DMS114 treated with DMSO at 0.1 percent for 48 hours (cell line): ENCODE measurements at regions not wholly inside any gene's neighbourhood (a gene's known extent, or its start where the extent isn't known, plus 50 kb on each side); places are given as distances from the start of the nearest gene placed in this dataset.

Experiments
- DNase-seq: peaks from one replicate; lab custom pipeline; 2025; ENCODE audit not compliant: unreplicated experiment; lab: John Stamatoyannopoulos, UW

DNA sequence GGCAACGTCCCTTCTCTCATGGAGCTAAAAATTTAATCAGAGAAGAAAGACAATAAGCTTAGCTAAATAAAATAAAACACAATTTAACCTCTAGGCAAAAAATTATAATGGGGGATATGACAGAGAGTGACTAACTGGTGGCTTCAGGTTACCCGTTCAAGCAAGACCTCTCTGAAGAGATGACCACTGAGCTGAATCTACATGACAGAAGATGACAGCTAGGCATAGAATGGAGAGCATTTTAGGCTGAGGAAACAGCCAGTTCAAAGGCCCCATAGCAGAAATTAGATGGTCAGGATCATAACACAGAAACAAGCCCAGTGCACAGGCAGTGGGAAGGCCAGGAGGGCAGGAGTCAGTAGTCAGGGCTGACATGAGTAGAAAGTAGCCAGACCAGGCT, 1094.3 kb downstream of the VRK1 start:
- no peak for DNase-seq

DNA sequence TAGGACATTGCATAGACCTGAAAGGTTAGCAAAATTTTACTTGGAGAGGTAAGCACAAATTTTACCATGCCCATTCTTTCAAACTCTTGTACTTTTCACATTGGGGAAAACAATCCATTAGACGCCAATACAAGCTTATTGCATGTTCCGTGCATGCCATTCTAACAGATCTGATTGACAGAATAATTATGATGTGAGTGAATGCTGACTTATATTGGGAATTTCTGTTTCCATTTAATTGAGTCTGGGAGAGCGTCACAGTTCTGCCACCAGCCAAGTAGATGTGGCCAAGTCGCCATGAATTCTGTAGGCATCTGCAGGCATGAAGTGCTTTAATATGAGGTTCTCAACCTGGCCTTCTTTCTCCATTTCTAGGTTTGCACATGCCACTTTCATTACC, 1097.4 kb downstream of the VRK1 start:
- DNase-seq, result no peak

DNA sequence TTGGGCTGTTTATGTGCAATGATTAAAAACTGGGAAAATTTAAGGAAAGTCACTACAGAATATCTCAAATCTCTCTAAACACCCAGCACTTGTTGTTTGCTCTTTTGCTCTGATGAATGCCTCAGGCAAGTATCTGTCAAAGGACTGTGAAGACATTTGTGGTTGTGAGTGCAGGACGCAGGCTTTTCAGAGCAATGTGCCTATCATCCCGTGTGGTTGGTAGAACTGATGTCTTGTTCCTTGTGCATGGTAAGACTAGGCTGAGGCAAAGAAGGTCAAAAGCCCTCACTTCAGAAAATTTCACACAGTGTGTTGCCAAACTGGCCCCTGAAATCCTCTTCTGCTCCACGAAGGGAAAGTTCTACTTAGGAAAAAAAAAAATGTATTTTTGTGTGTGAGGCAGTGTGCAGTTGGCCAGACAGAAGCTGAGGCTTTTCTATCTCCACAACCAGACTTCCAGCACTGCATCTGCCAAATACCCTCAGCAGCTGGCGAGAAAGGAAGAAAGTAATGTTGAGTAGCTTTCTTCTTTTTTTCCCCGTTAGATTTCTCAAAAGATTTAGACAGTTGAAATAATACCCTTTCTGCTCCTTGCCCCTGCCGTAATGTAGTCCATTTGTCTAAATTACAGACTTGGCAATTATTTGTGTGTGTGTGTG, 1103.1 kb downstream of the VRK1 start:
- DNase-seq, result no peak

DNA sequence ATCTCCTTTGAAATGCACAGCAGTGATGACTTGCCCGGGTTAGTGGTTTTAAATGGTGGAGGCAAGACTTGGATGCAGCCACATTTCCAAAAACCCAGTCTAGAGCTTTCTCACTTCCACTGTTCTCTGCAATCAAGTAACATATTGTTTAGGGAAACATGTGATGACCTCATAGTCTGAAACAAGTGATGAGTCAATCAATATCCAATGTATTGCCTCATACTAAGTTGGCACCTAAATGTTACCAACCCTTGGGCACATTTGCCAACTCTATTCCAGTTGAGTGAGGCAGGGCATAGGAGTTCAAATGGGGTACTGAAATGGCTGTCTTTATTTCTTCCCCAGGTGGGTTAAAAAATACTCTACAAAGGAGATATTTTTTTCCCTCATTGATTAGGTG, 1105.4 kb downstream of the VRK1 start:
- DNase-seq, result no peak

DNA sequence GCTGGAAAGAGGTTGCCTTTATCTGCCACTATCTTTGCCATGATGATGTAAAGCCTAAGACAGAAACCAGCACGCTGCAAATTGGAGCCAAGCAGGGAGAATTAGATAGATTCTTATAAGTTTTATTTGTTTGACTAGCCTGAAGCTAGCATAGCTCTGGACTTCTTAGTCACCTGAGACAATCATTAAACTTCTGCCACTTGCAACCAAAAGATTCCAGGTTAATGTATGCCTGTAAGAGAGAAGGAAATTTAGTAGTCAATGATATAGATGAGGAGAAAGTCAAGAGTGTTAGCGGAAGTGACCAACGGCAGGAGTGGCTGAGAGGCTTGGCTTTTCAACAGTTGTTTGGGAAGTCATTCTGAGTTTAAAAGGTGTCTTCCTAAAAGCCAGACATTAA, 1106.6 kb downstream of the VRK1 start:
- DNase-seq, result no peak

DNA sequence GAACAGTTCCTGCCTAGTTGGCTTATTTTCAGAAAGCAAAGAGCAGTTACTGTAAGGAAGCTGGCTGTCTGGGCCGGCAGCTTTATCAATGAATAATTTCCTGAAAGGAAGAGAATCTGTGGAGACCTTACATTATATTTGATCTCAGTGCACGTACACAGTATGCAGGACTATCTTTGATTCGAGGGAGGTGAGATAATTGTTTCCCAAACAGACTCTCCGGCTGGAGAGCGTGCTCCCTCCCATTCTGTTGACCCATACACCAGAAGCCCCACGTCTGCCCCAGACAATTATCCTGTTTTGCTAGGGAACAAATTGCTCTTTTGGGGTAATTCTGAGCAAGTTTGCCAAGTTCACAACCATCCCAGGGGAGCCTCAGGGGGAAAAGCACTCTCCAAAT, 1115.0 kb downstream of the VRK1 start:
- no peak for DNase-seq

DNA sequence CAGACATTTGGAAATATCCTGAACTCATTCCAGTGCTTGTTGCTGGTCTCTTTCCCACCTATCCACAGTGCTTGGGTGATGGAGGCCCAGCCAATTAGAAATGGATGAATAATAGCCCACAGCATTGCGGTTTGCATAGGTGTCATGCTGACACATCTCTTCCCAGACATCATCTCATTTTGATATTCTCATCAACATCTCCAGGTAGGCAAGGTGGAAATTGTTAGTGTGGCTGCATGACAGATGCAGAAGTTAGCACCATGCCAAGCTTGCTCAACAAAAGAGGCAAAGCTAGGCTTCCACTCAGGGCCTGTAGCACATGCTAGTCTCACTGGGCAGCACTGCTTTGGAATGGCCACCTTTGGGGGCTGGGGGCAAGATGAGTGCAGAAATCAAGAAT, 1118.9 kb downstream of the VRK1 start:
- no peak for DNase-seq

DNA sequence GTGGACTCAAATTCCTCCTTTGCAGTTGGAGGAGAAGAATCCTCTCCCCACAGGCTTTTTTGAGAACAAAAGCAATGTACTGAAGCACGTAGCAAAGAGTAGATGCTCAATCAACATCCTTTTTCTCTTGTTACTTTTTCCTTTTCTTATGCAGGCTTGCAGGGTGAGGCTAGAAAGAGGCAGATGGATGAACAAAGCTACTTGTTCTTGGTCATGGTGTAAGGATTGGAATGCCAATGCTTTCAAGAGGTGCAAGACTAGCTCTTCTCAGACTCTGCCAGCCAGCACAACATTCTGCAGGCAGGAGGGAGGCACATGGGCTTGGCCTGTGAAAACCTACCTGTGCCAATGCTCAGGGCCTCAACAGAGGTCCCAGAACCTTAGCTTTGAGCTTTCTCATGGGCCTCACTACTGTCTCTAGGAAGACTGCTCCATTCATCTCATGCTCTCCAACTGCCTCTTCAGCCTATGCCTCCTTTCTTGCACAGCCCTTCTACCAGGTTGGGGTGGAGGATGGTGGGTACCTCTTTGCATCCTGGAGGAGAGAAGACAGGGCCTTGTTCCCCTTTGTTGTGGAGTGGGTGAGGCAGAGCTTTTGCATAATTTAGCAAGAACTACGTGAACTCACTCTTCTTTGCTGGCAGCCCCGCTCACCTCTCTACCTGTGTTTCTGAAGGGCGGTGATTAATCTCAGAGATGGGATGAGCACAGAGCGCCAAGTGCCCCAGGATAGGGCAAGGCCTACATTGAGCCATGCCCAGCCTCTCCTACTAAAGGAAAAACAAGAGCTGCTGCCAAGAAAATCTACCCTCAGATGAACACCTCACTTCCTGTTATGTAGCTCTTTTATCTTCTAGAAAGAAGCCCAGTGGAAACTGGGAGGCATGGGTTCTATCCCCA, 1119.7 kb downstream of the VRK1 start:
- no peak for DNase-seq

DNA sequence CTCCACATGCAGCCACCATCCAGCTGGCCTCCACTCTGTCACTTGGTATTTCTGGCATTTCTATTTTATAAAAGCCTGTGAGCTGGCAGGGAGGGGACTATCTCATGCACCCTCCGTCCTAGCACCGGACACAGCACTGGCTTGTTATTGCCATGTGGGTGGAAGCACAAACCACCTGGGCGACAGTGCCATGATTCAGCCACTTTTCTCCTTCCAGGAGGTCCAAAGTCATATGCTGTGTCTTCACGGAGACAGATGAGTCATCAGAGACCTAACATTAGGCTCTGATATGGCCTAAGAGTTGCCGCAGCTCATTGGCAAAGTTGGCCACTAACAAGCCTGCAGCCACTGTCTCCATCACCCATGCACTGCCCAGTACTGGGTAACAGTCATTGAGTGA, 1123.0 kb downstream of the VRK1 start:
- DNase-seq, result no peak

DNA sequence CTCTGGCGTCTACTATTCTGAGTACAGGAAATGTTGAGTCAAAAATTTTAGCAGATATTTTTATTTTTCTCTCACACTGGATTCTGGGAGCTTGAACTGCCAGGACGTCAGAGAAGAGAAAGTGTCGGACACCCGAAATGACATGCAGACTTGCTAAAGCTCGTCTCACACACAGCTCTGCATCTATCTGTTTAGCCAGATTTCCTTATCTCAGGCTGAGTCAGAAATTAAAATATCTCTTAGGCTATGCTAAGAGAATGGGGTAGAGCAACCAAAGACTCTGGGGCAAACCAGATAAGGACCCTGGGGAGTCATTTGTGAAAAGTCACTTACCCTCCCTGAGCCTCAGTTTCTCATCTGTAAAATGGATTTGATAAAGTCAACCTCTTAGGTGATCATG, 1124.1 kb downstream of the VRK1 start:
- no peak for DNase-seq

DNA sequence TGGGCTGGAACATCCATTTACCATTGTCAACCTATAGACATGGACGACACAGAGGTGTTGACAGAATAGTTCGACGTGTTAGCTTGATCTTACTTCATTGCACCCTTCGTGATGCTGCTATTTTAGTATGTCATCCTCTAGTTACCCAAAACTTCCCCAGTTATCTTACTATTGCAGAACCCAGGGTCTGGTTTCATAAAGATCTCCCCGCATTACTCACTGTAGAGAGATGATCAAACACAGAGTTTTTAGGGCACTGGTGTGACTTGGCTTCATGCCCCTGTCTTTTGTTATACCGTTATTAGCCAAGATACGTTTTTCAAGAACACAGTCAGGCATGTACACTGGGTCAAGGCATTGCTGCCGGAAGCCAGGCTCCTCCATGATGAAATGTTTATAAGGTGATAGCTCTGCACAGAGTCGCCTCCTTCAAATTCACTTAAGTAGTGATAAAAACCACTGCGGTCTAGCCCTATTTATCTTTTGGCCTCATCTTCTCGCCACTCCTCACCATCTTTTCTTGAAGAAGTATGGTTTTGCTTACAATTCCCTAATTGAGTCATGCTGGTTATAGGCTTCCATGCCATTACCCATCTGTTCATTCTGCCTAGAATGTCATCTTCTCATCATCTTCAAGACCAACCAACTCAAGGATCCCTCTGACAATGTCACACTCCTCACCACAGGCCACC, 1127.9 kb downstream of the VRK1 start:
- DNase-seq, result no peak

DNA sequence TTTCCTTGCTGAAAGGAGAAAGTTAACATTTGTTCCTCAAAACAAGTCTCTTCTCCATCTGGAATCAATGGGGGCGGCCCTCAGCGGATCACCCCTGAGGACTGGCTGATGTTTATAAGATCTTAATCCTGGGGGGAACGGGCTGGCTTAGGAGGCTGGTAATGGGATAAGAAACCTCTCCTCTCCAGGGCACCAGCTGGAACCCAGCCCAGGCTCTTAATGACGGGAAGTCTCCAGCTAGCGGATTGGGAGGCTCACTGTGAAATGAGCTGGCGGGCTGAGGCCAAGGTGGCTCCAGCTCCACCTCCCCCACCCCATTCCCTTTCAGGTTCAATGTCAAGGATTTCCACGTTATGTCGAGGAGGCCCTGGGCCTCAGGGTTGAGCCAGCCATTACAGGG, 1133.0 kb downstream of the VRK1 start:
- DNase-seq, result no peak

DNA sequence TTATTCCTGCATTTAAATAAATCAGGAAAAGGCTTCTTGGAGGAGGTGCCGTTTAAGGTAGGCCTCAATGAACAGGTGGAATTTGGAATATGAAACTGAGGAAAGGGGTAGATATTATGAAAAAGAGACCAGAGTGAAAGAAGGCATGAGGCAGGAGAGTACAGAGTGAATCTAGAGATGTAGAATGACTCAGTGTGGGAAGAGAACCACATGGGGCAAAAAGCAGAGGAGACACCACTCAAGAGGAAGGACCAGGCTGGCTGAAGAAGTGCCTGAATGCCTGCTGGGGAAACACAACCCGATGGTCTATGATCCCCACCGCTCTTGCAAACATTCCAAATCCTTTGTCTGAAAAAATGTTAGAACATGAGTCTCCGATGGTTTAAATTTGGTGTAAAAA, 1134.1 kb downstream of the VRK1 start:
- DNase-seq, result no peak

DNA sequence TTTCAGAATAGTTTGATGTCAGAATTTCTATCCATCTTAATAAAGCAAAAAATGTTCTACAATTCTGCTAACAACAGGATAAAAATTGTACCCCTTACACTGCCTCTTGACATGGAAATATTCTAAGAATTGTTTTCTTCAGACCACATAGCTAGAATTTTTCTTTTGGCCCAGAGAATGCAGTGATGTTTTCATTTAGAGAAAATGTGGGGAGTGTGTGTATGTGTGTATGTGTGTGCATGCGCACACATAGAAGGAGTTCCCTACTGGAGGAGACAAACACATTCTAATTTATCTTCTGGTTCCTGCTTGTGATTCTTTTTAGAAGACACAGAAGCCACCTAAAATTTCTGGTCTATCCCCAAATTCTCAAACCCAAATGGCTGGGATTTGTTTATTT, 1145.7 kb downstream of the VRK1 start:
- no peak for DNase-seq

DNA sequence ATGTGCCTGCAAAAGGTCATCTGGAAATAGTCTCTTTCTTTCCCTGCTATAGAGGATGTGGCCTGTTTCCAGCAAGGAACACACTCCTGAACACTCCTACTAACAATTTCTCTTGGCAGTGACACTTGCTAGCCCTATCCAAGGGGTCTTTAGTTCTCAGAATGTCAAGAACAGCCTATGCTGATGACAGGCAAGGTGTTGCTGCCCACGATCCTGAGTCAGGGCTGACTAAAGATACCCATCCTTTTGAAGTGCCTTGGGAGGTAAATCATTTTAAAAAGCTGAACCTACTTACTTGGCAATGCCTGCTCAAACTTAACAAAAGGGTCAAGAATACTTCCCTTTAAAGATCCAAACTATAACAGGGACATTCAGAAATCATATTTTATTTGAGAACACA, 1146.4 kb downstream of the VRK1 start:
- no peak for DNase-seq

DNA sequence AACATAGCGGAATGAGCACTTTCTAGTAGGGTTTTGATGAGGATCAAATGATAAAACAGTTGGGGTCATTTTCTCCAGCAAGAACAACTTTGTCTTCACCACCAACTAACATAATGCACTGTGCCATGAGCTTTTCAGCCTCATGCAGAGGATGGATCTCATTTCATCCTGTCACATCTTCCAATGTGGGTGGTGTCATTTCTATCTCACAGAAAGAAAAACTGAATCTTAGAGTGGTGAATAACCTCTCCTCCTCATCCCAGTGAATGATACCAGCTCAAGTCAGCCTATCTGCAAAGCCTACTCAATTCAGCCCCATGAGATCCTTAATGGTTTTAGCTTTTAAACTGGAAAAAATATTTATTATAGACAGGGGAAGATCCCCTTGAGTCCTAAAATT, 1147.2 kb downstream of the VRK1 start:
- DNase-seq, result no peak

DNA sequence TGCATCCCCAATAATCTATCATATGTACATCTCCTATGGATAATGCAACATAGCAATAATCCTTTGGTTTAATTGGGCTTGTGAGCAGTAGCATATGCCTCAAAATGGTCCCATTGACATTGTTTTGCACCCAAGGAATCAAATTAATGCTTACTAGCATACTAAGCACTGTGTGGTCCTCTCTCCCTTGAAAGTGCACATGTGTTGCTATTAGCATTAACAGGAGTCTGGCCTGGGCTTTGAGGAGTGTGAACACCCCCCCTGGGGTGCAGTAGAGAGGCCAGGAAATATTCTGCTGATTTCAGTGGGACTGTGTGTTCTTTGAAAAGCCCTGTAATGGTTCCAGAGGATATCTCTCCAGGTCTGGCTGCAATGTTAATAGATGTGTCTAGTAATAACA, 1148.4 kb downstream of the VRK1 start:
- no peak for DNase-seq

DNA sequence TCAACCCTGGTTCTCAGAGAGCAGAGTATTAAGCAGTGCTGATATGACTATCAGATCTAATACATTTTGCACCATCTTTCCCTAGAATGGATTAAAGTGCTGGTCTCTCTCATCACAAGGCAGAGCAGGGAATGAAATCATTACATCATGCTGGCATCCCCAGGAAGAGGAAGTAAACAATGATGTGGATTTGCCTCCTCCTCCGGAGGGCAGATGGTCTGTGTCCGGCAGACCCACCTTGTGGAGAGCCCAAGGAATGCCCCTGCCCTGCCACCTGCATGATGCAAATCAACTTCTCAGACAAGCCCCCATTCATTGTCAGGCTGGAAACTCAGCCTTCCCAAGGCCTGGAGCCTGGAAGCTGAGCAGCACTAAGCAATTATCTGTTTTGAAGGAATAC, 1149.1 kb downstream of the VRK1 start:
- no peak for DNase-seq

DNA sequence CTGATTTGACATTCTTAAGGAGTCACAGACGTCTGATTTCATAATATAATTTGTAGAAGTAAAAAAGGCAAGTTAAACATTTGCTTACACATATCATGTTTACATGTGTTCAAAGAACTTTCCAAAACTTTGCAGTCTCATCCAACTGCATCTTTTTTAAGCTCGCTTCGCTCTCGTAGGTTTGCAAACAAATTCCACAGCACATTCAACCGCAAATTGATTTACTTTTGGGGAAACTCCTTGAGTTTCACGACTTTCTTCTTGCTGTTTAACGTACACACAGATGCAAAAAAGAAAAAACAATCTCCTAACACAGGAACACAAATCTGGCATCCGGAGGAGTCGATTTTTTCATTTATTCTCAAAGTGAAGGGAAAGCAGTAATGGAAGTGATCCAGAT, 1149.5 kb downstream of the VRK1 start:
- DNase-seq, result no peak

DNA sequence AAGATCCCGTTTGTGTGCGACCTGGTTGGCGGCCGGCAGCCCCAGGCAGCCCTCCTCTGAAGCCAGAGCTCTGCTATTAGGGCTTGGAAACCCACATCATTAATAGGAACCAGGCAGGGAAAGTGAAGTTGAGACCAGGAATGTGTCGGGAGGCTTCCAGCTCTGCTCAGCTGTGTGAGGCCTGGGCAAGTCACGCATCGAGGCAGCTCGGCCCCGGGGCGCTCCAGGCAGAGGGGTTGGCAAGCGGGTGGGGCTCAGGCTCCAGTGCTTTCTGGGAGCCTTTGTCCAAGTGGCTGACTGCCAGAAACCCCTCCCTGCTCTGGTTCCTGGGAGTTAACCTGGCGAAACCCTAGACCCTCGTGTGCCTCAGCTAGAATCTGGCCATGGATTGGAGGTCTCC, 1151.7 kb downstream of the VRK1 start:
- DNase-seq, result no peak

DNA sequence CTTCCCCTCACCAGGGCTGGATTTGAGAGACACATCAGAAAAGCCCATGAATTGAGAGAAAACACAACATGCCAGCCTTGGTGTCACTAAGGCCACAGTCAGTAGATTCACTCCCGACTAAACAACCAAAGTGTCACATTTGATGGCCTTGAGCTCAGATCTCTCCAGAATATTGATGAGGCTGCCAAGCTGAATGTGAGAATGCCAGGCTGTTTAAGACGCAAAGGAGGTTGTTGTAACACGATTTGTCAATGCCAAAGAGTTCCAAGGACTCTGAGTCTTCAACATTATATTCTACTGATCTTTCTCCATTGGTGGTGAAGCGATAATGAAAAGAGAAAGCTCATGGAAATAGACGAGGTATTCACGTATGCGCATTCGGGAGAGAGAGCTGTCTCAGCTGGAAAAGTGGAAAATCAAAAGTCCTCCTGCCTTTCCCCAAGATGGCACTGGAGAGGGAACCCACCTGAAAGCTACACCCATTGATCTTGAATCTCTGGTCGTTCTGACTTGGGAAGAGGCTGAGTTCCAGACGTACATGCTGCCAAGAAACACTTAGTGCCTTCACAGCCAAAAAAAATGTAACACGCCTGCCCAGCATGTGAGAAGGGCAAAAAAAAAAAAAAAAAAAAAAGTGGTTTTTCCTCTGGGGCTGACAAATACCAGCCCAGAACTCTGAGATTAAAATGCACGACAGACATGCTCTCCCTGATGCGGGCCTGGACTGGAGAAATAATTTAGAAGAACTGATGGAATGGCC, 1159.6 kb downstream of the VRK1 start:
- DNase-seq, result no peak
